Heart left ventricle (tissue), 13 donors: ENCODE measurements at regions not wholly inside any gene's neighbourhood (a gene's known extent, or its start where the extent isn't known, plus 50 kb on each side); places are given as distances from the start of the nearest gene placed in this dataset.

Experiments
- POLR2A ChIP-seq, 2 donors: fragments of 450-650 bp; IDR thresholded peaks; one replicate each; pipeline ENCODE4 v1.6.1; 2017; ENCODE audit warnings: antibody characterized with exemption in 2 of 2, mild to moderate bottlenecking in 2 of 2, moderate library complexity in 2 of 2
- TF ChIP-seq, protein P1 (sequence below), 12 donors: fragments of 200-600 bp; sonication (generic) in 4 of 12; IDR thresholded peaks; one replicate each; pipeline versions ENCODE4 v1.5.0 to v1.8.0; 2018 to 2022; ENCODE audit warnings: antibody characterized with exemption in 12 of 12, mild to moderate bottlenecking in 5 of 12
- donor health status: ischemic (EF 13 %, LVEDD 7.1; RV severe dilation, severe dysfunction).
- donor health status: DM: no; HTN: yes; CAD: no.
- donor health status: DM: no; HTN: no; CAD: no.
- donor health status: ischemic (EF 25% LVEDD 6.9; RV normal size, moderate dysfunction).
- donor health status: ischemic (EF 25% LVEDD 5.7; RV mildly dilated, moderate dysfunction).
- donor health status: ischemic (EF 35%, LVEDD 5.7; RV mildly dilated, moderate dysfunction).
- donor health status: nonischemic (EF 11% LVEDD 7.7; RV severe dilation, severe dysfunction).
- donor health status: DM: yes; HTN: yes; CAD: no.
- donor health status: PGD.
- donor health status: ischemic (EF 29% LVEDD 5.4; RV normal size, mild dysfunction).
- donor health status: nonischemic (EF 23%, LVEDD 6.1; RV moderate dilation, normal function).

DNA sequence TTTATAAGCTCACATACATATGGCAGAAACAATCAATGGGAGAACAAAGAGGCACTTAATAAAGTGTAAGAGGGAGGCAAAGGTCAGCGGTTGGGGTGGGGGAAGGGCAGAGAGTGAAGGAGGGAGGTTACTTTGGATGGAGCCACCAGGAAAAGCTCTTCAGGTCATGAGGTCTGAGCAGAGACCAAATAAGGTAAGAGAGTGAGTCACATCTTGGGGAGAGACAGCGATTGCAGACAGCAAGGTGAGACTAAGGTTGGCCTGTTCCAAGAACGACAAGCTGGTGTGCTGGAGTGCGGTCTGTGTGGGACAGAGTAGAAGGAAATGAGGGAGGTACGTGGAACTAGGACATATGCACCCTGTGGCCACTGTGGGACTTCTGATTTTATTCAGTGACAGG is 74.3 kb upstream of the TOMM7 start:
- TF ChIP-seq, protein P1, sequence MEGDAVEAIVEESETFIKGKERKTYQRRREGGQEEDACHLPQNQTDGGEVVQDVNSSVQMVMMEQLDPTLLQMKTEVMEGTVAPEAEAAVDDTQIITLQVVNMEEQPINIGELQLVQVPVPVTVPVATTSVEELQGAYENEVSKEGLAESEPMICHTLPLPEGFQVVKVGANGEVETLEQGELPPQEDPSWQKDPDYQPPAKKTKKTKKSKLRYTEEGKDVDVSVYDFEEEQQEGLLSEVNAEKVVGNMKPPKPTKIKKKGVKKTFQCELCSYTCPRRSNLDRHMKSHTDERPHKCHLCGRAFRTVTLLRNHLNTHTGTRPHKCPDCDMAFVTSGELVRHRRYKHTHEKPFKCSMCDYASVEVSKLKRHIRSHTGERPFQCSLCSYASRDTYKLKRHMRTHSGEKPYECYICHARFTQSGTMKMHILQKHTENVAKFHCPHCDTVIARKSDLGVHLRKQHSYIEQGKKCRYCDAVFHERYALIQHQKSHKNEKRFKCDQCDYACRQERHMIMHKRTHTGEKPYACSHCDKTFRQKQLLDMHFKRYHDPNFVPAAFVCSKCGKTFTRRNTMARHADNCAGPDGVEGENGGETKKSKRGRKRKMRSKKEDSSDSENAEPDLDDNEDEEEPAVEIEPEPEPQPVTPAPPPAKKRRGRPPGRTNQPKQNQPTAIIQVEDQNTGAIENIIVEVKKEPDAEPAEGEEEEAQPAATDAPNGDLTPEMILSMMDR (IDR thresholded peaks at IDR 0.05), result no peak
- no peak for TF ChIP-seq POLR2A (IDR thresholded peaks at IDR 0.05)
